HG02763 (cell line): ENCODE measurements at regions not wholly inside any gene's neighbourhood (a gene's known extent, or its start where the extent isn't known, plus 50 kb on each side); places are given as distances from the start of the nearest gene placed in this dataset.
"Not testable (repeated sequence)": the region's sequence is repeated elsewhere in the genome, so short reads cannot be mapped to it uniquely, and the experiment has no call there.

ENCODE experiments used
- ATAC-seq: cut with Tn5 transposase; IDR thresholded peaks from one replicate; pipeline ENCODE4 v1.9.1; 2021; ENCODE audit warnings: mild to moderate bottlenecking, moderate library complexity; ENCODE audit not compliant: unreplicated experiment

GRCh38 chr13:50755862-50756685, 87.4 kb downstream of the DLEU7 start:
- ATAC-seq = not testable (repeated sequence)

GRCh38 chr13:50757008-50757407, 86.5 kb downstream of the DLEU7 start:
- no peak for ATAC-seq

GRCh38 chr13:50758796-50759195, 84.7 kb downstream of the DLEU7 start:
- ATAC-seq = no peak

GRCh38 chr13:50760751-50761150, 82.7 kb downstream of the DLEU7 start:
- ATAC-seq = no peak

- no peak for ATAC-seq
Observed at GRCh38 chr13:50761406-50761805, 82.1 kb downstream of the DLEU7 start.

GRCh38 chr13:50762969-50763567, 80.4 kb downstream of the DLEU7 start:
- no peak for ATAC-seq

GRCh38 chr13:50766013-50766412, 77.5 kb downstream of the DLEU7 start:
- ATAC-seq = no peak

- ATAC-seq = no peak
Observed at GRCh38 chr13:50766695-50767094, 76.8 kb downstream of the DLEU7 start.

GRCh38 chr13:50772881-50773280, 70.6 kb downstream of the DLEU7 start:
- ATAC-seq = not testable (repeated sequence)
